BLaER1 treated with 17β-estradiol and CSF1 and Interleukin-3, amounts not matched to agents 10 nM and 100 nM (cell line): ENCODE measurements at regions not wholly inside any gene's neighbourhood (a gene's known extent, or its start where the extent isn't known, plus 50 kb on each side); places are given as distances from the start of the nearest gene placed in this dataset.

Experiments
- H3K27ac ChIP-seq, 11 experiments: shearing (Covaris generic); formaldehyde crosslinking; 2 replicates each; pipeline ENCODE4 v1.8.1; 2022
- H3K27me3 ChIP-seq, 11 experiments: shearing (Covaris generic); formaldehyde crosslinking; 2 replicates each; pipeline ENCODE4 v1.8.1; 2022
- H3K36me3 ChIP-seq, 11 experiments: shearing (Covaris generic); formaldehyde crosslinking; 2 replicates each; pipeline ENCODE4 v1.8.1; 2022
- H3K4me1 ChIP-seq, 10 experiments: shearing (Covaris generic); formaldehyde crosslinking; 2 replicates each; pipeline ENCODE4 v1.8.1; 2022
- H3K4me2 ChIP-seq, 11 experiments: shearing (Covaris generic); formaldehyde crosslinking; 2 replicates each; pipeline ENCODE4 v1.8.1; 2022
- H3K4me3 ChIP-seq, 10 experiments: shearing (Covaris generic); formaldehyde crosslinking; 2 replicates each; pipeline ENCODE4 v1.8.1; 2022
- H3K9ac ChIP-seq, 11 experiments: shearing (Covaris generic); formaldehyde crosslinking; 2 replicates each; pipeline ENCODE4 v1.8.1; 2022
- H3K9me3 ChIP-seq, 11 experiments: shearing (Covaris generic); formaldehyde crosslinking; replicated peaks in 1 of 11; 2 replicates each; pipeline ENCODE4 v1.8.1; 2022
- H4K20me1 ChIP-seq, 11 experiments: shearing (Covaris generic); formaldehyde crosslinking; 2 replicates each; pipeline ENCODE4 v1.8.1; 2022
- Cebpa-rat ChIP-seq, 11 experiments: shearing (Covaris generic); IDR thresholded peaks; 2 replicates each; pipeline ENCODE4 v1.8.1; 2022

- TF ChIP-seq Cebpa-rat (IDR thresholded peaks at IDR 0.05) = no peak
- Histone ChIP-seq H3K9me3 (peaks cover 5 to 20% (median 12%) of the 10 kb centered on the region in 11 experiments; a peak in 19 of 22 replicates), H3K27ac (peak overlapping the region in 9 of 11 experiments; percentile 1 to 79 (median 55); a peak in 13 of 22 replicates), H3K4me3 (no peak overlapping the region), H4K20me1 (no peaks in the 10 kb centered on the region), H3K36me3 (peaks cover 0 to 13% (median 9%) of the 10 kb centered on the region in 11 experiments; a peak in 8 of 22 replicates), H3K27me3 (no peaks in the 10 kb centered on the region), H3K4me2 (peak overlapping the region in 10 of 11 experiments; percentile 45 to 95 (median 82); a peak in 18 of 22 replicates), H3K9ac (peak overlapping the region in 5 of 11 experiments; percentile 1 to 32 (median 18); a peak in 2 of 22 replicates), H3K4me1 (peaks cover 35 to 58% (median 47%) of the 10 kb centered on the region in 10 experiments)
These were observed 89.6 kb upstream of the RIPOR2 start for GRCh38 chr6:25025248-25025918.

GRCh38 chr6:25025919-25026301 is 90.2 kb upstream of the RIPOR2 start:
- Histone ChIP-seq H3K27ac (peak overlapping the region in 9 of 11 experiments; percentile 1 to 79 (median 55); a peak in 14 of 22 replicates), H3K4me2 (peak overlapping the region; percentile 45 to 95 (median 83); a peak in 20 of 22 replicates), H3K9me3 (peaks cover 5 to 20% (median 12%) of the 10 kb centered on the region in 11 experiments; a peak in 19 of 22 replicates), H3K4me1 (peaks cover 35 to 58% (median 47%) of the 10 kb centered on the region in 10 experiments), H3K36me3 (peaks cover 0 to 13% (median 9%) of the 10 kb centered on the region in 11 experiments; a peak in 8 of 22 replicates), H3K4me3 (no peak overlapping the region), H3K9ac (peak overlapping the region in 5 of 11 experiments; percentile 1 to 32 (median 18); a peak in 3 of 22 replicates), H4K20me1 (no peaks in the 10 kb centered on the region), H3K27me3 (no peaks in the 10 kb centered on the region)
- TF ChIP-seq Cebpa-rat (IDR thresholded peaks at IDR 0.05) = no peak

- Histone ChIP-seq H3K36me3 (peaks cover 0 to 13% (median 9%) of the 10 kb centered on the region in 11 experiments; a peak in 7 of 22 replicates), H3K9ac (peak overlapping the region in 10 of 11 experiments; percentile 51 to 71 (median 64); a peak in 17 of 22 replicates), H3K4me3 (peak overlapping the region in 5 of 10 experiments; percentile 30 to 53 (median 44); a peak in 5 of 20 replicates), H3K9me3 (peaks cover 5 to 20% (median 12%) of the 10 kb centered on the region in 11 experiments; a peak in 19 of 22 replicates), H4K20me1 (no peaks in the 10 kb centered on the region), H3K4me1 (peaks cover 35 to 58% (median 47%) of the 10 kb centered on the region in 10 experiments), H3K4me2 (peak overlapping the region; percentile 74 to 95 (median 86)), H3K27me3 (no peaks in the 10 kb centered on the region), H3K27ac (peak overlapping the region in 9 of 11 experiments; percentile 60 to 79 (median 70); a peak in 19 of 22 replicates)
- TF ChIP-seq Cebpa-rat (IDR thresholded peaks at IDR 0.05) = no peak
These were observed 91.0 kb upstream of the RIPOR2 start for GRCh38 chr6:25026723-25027122.

GRCh38 chr6:25027221-25027916 is 91.6 kb upstream of the RIPOR2 start:
- Histone ChIP-seq H3K36me3 (peaks cover 0 to 13% (median 9%) of the 10 kb centered on the region in 11 experiments; a peak in 7 of 22 replicates), H3K27ac (peak overlapping the region in 10 of 11 experiments; percentile 37 to 79 (median 68); a peak in 19 of 22 replicates), H4K20me1 (no peaks in the 10 kb centered on the region), H3K4me2 (peak overlapping the region; percentile 74 to 95 (median 86)), H3K9me3 (peaks cover 5 to 20% (median 12%) of the 10 kb centered on the region in 11 experiments; a peak in 19 of 22 replicates), H3K9ac (peak overlapping the region; percentile 51 to 71 (median 63); a peak in 21 of 22 replicates), H3K4me1 (peaks cover 35 to 56% (median 52%) of the 10 kb centered on the region in 10 experiments), H3K4me3 (peak overlapping the region; percentile 30 to 59 (median 44)), H3K27me3 (no peaks in the 10 kb centered on the region)
- no peak for TF ChIP-seq Cebpa-rat (IDR thresholded peaks at IDR 0.05)

- Histone ChIP-seq H3K27ac (peak overlapping the region in 9 of 11 experiments; percentile 60 to 79 (median 70); a peak in 16 of 22 replicates), H3K9ac (peak overlapping the region in 5 of 11 experiments; percentile 51 to 65 (median 63); a peak in 5 of 22 replicates), H3K4me1 (peaks cover 41 to 66% (median 61%) of the 10 kb centered on the region in 10 experiments), H3K4me3 (no peak overlapping the region), H3K27me3 (no peaks in the 10 kb centered on the region), H3K4me2 (peak overlapping the region; percentile 74 to 95 (median 86)), H3K36me3 (peaks cover 0 to 10% (median 7%) of the 10 kb centered on the region in 11 experiments; a peak in 7 of 22 replicates), H4K20me1 (no peaks in the 10 kb centered on the region), H3K9me3 (peaks cover 5 to 13% (median 10%) of the 10 kb centered on the region in 11 experiments; a peak in 19 of 22 replicates)
- no peak for TF ChIP-seq Cebpa-rat (IDR thresholded peaks at IDR 0.05)
These were observed 92.6 kb upstream of the RIPOR2 start for GRCh38 chr6:25028328-25028727.

- Histone ChIP-seq H3K4me1 (peaks cover 49 to 72% (median 61%) of the 10 kb centered on the region in 10 experiments), H3K27ac (peak overlapping the region in 8 of 11 experiments; percentile 33 to 67 (median 59); a peak in 15 of 22 replicates), H3K36me3 (no peaks in the 10 kb centered on the region), H3K27me3 (no peaks in the 10 kb centered on the region), H3K4me3 (peak overlapping the region in 1 of 10 experiments; percentile 8; a peak in 1 of 20 replicates), H3K4me2 (peak overlapping the region; percentile 41 to 92 (median 66)), H3K9me3 (no peaks in the 10 kb centered on the region), H3K9ac (peak overlapping the region in 6 of 11 experiments; percentile 11 to 53 (median 30); a peak in 9 of 22 replicates), H4K20me1 (no peaks in the 10 kb centered on the region)
- no peak for TF ChIP-seq Cebpa-rat (IDR thresholded peaks at IDR 0.05)
These were observed 97.2 kb upstream of the RIPOR2 start for GRCh38 chr6:25032934-25033333.

GRCh38 chr6:25034431-25034921 is 98.7 kb upstream of the RIPOR2 start:
- H3K9ac ChIP-seq = peak overlapping the region; percentile 59 to 77 (median 66)
- peaks cover 50 to 72% (median 60%) of the 10 kb centered on the region in 10 experiments for H3K4me1 ChIP-seq
- peak overlapping the region; percentile 41 to 77 (median 61); a peak in 21 of 22 replicates for H3K27ac ChIP-seq
- H3K4me2 ChIP-seq = peak overlapping the region; percentile 72 to 94 (median 84)
- H4K20me1 ChIP-seq = no peaks in the 10 kb centered on the region
- H3K27me3 ChIP-seq = no peaks in the 10 kb centered on the region
- no peaks in the 10 kb centered on the region for H3K36me3 ChIP-seq
- H3K4me3 ChIP-seq = peak overlapping the region; percentile 42 to 61 (median 47)
- no peak for TF ChIP-seq Cebpa-rat (IDR thresholded peaks at IDR 0.05)
- peaks cover 0 to 6% (median 4%) of the 10 kb centered on the region in 11 experiments; a peak in 9 of 22 replicates for H3K9me3 ChIP-seq

DNA sequence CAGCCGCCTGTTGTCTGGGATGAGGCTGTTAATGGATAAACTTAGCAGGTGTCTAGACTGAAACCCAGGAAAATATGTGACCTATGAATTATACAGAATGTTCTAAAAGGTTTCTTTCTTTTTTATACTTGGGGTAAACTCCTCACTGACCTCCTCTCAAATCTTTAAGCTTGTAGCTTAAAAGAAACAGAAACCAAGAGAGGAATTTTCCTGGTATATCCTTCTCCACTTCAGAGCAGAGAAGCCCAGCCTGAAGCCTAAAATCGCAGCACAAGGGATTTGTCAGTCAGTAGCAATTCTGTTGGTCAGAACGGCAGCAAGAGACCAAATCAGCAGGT is 99.4 kb upstream of the RIPOR2 start:
- peaks cover 0 to 6% (median 4%) of the 10 kb centered on the region in 11 experiments; a peak in 9 of 22 replicates for H3K9me3 ChIP-seq
- H3K27me3 ChIP-seq = no peaks in the 10 kb centered on the region
- H4K20me1 ChIP-seq = no peaks in the 10 kb centered on the region
- H3K36me3 ChIP-seq = no peaks in the 10 kb centered on the region
- H3K27ac ChIP-seq = peak overlapping the region; percentile 17 to 77 (median 61); a peak in 21 of 22 replicates
- H3K4me2 ChIP-seq = peak overlapping the region; percentile 72 to 94 (median 84)
- H3K4me3 ChIP-seq = peak overlapping the region; percentile 42 to 61 (median 47)
- TF ChIP-seq Cebpa-rat (IDR thresholded peaks at IDR 0.05) = no peak
- H3K9ac ChIP-seq = peak overlapping the region; percentile 59 to 77 (median 66)
- peaks cover 50 to 74% (median 66%) of the 10 kb centered on the region in 10 experiments for H3K4me1 ChIP-seq
